ENCODE measurements at regions not wholly inside any gene's neighbourhood (a gene's known extent, or its start where the extent isn't known, plus 50 kb on each side); places are given as distances from the start of the nearest gene placed in this dataset.

- TF ChIP-seq CTCF (IDR thresholded peaks at IDR 0.05) (no peak), POLR2A (IDR thresholded peaks at IDR 0.05) (no peak)
Observed at GRCh38 chr10:131729938-131730660, 170.7 kb upstream of the PPP2R2D start.

Data from uterus (tissue), 2 donors.